Astrocyte of the spinal cord (primary cell): ENCODE measurements at regions not wholly inside any gene's neighbourhood (a gene's known extent, or its start where the extent isn't known, plus 50 kb on each side); places are given as distances from the start of the nearest gene placed in this dataset.
A peak's percentile ranks its signal among the peaks of the same experiment; 100 is the strongest.

ENCODE experiments used
- DNase-seq: peaks from one replicate; pipeline ENCODE4 v3.0.0; 2011; ENCODE audit warnings: low read depth, low spot score
- H3K4me3 ChIP-seq: 2 replicates; pipeline ENCODE4 v1.5.1; 2011; ENCODE audit warnings: low read depth, mild to moderate bottlenecking, low read length, moderate library complexity
- CTCF ChIP-seq: IDR thresholded peaks from 2 replicates; pipeline ENCODE4 v1.5.1; 2012; ENCODE audit warnings: low read depth, mild to moderate bottlenecking, low read length, inconsistent platforms
- in situ Hi-C: cut with HindIII; loops from 2 replicates; pipeline ENCODE4 v1.10.0; 2017; ENCODE audit warnings: low sequenced_read_pairs

DNA sequence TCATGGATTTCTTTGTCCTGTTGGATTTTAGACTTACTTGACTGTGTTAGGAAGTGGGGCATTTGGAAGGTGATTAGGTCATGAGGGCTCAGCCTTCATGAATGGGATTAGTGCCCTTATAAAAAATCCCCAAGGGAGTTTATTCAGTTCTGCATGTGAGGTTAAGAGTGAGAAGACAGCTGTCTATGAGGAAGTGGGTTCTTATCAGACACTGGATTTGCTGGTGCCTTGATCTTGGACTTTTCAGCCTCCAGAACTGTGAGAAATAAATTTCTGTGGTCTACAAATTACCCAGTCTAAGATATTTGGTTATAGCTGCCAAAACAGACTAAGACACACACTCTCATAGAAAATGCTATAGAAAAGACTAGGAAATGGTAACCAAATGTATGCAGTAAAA lies 724.7 kb upstream of the FZD8 start:
- no peak overlapping the region for H3K4me3 ChIP-seq
- DNase-seq, result peak; percentile 5
- TF ChIP-seq CTCF, result no peak
- in situ Hi-C loops, result no loop called here

GRCh38 chr10:36366065-36366464 lies 724.0 kb upstream of the FZD8 start:
- no peak overlapping the region for H3K4me3 ChIP-seq
- in situ Hi-C loops, result no loop called here
- TF ChIP-seq CTCF, result no peak
- no peak for DNase-seq

GRCh38 chr10:36362257-36362656 lies 720.2 kb upstream of the FZD8 start:
- H3K4me3 ChIP-seq, result no peak overlapping the region
- in situ Hi-C loops, result no loop called here
- no peak for DNase-seq
- TF ChIP-seq CTCF, result no peak

- no peak overlapping the region for H3K4me3 ChIP-seq
- no peak for TF ChIP-seq CTCF
- in situ Hi-C loops, result no loop called here
- no peak for DNase-seq
These were observed 716.6 kb upstream of the FZD8 start for GRCh38 chr10:36358736-36359135.

DNA sequence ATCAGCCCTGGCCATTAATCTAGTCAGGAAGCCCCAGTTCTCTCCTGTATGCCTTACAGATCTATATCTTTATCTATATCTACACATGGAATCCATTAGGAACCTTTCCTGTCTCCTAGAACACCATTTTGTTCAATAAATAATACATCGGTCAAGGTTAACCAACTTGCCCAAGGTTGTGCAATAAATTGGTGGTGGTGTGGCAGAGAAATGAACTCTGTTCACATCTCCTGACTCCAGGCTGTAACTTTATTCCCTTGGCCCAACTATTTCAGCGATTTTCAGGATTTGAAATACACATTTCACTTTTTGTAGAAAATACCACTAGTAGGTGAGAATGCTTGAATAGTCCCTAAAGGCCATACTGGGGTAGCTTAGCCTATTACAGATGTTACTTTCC lies 712.5 kb upstream of the FZD8 start:
- in situ Hi-C loops, result no loop called here
- no peak for TF ChIP-seq CTCF
- DNase-seq, result no peak
- no peak overlapping the region for H3K4me3 ChIP-seq

DNA sequence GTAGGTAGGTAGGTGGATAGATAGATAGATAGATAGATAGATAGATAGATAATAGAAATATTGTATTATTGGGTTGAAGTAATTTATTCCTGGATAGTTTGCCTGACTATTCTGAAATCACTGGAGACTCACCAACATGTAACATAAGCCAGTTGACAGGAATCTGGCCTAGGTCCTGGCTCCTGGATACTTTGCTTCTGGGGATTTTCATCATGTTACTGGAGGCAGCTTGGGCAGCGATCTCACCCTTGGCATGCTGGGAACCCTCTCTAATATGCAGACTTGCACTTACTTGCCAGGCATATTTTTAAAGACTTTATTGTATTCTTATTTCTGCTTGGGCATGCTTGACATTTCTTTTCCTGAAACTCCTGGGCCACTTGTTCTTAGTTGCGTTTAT lies 709.1 kb upstream of the FZD8 start:
- in situ Hi-C loops, result no loop called here
- TF ChIP-seq CTCF, result no peak
- no peak for DNase-seq
- H3K4me3 ChIP-seq, result no peak overlapping the region

DNA sequence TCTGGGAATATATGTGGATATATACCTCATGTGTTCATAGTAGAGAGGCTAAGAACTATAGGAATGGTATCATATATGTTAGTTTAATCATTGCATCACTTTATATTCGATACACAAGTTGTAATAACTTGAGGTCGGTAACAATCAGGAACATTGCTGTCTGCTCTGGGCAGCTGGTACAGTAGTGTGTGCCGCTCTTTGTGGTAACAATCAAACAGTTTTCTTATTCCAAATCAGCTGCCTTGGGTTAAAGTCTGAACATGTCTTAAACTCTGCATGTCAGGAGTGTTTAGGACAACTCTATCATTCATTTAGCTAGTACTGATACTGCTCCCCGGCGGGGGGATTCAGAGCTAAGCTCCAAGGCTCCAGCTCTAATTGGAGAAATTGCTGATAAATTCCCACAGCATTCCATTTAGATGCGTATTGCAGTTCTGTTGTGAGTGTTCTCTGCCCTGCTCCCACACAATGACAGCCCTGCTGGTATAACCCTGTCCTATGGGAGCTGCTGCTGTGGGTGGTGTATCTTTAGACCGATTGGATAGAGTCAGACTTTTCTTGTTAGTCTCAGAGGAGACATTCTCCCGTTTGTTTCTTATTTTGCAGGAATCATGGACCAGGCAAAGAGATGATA lies 707.5 kb upstream of the FZD8 start:
- peak; percentile 73 for DNase-seq
- in situ Hi-C loops, result no loop called here
- no peak overlapping the region for H3K4me3 ChIP-seq
- no peak for TF ChIP-seq CTCF
